GM23248 (cell line): ENCODE measurements at regions not wholly inside any gene's neighbourhood (a gene's known extent, or its start where the extent isn't known, plus 50 kb on each side); places are given as distances from the start of the nearest gene placed in this dataset.

ENCODE experiments used
- DNase-seq: peaks from one replicate; pipeline ENCODE4 v3.0.0-alpha.2; 2015
- H2AFZ ChIP-seq: fragments of 200-600 bp; sonication (generic); 2 replicates; pipeline ENCODE4 v1.6.1; 2016; ENCODE audit warnings: antibody characterized with exemption
- H3F3A ChIP-seq: fragments of 200-600 bp; sonication (generic); 2 replicates; pipeline ENCODE4 v1.6.1; 2016; ENCODE audit warnings: mild to moderate bottlenecking, antibody characterized with exemption, mixed run types; ENCODE audit not compliant: insufficient read depth
- H3K27ac ChIP-seq: fragments of 200-600 bp; sonication (generic); 2 replicates; pipeline ENCODE4 v1.5.1; 2016; ENCODE audit warnings: mild to moderate bottlenecking
- H3K27me3 ChIP-seq: fragments of 200-600 bp; sonication (generic); replicated peaks from 2 replicates; pipeline ENCODE4 v1.6.1; 2016; ENCODE audit warnings: mild to moderate bottlenecking; ENCODE audit not compliant: insufficient read depth
- H3K36me3 ChIP-seq: fragments of 200-600 bp; sonication (generic); 2 replicates; pipeline ENCODE4 v1.6.1; 2016; ENCODE audit warnings: low read depth, mild to moderate bottlenecking
- H3K4me1 ChIP-seq: fragments of 200-600 bp; sonication (generic); 2 replicates; pipeline ENCODE4 v1.6.1; 2016; ENCODE audit warnings: mild to moderate bottlenecking; ENCODE audit not compliant: insufficient read depth
- H3K4me2 ChIP-seq: fragments of 200-600 bp; sonication (generic); one replicate; pipeline ENCODE4 v1.6.1; 2016; ENCODE audit warnings: mild to moderate bottlenecking; ENCODE audit not compliant: unreplicated experiment
- H3K4me3 ChIP-seq: fragments of 200-600 bp; sonication (generic); 2 replicates; pipeline ENCODE4 v1.5.1; 2016; ENCODE audit warnings: mild to moderate bottlenecking
- H3K79me2 ChIP-seq: fragments of 200-600 bp; sonication (generic); 2 replicates; pipeline ENCODE4 v1.6.1; 2016; ENCODE audit warnings: mild to moderate bottlenecking; ENCODE audit not compliant: insufficient read depth
- H3K9ac ChIP-seq: fragments of 200-600 bp; sonication (generic); 2 replicates; pipeline ENCODE4 v1.6.1; 2016; ENCODE audit warnings: mild to moderate bottlenecking
- H3K9me2 ChIP-seq: fragments of 200-600 bp; sonication (generic); 2 replicates; pipeline ENCODE4 v1.6.1; 2016; ENCODE audit warnings: mixed run types, mild to moderate bottlenecking, moderate library complexity; ENCODE audit not compliant: insufficient read depth
- H3K9me3 ChIP-seq: fragments of 200-600 bp; sonication (generic); one replicate; pipeline ENCODE4 v1.6.1; 2017; ENCODE audit warnings: low read depth
- H4K20me1 ChIP-seq: fragments of 200-600 bp; sonication (generic); 2 replicates; pipeline ENCODE4 v1.6.0; 2016; ENCODE audit not compliant: insufficient read depth
- EZH2 ChIP-seq: fragments of 200-600 bp; sonication (generic); IDR thresholded peaks from 2 replicates; pipeline ENCODE4 v1.6.1; 2018; ENCODE audit warnings: antibody characterized with exemption, mild to moderate bottlenecking; ENCODE audit not compliant: insufficient read depth, poor library complexity, severe bottlenecking
- EZH2phosphoT487 ChIP-seq: fragments of 200-600 bp; sonication (generic); IDR thresholded peaks from 2 replicates; pipeline ENCODE4 v1.6.1; 2018; ENCODE audit warnings: antibody characterized with exemption, moderate library complexity, mild to moderate bottlenecking, low read depth; ENCODE audit not compliant: insufficient read depth
- WGBS, 2 experiments: methylation state at CpG; one replicate each; pipeline ENCODE4 v1.1.6; 2015 to 2017; ENCODE audit warnings: low lambda C conversion rate in 2 of 2, low coverage in 1 of 2; ENCODE audit errors: missing lambda C conversion rate in 2 of 2; 5-methylcytosine and 5-hydroxymethylcytosine counted together
- in situ Hi-C: fragments of 300-500 bp; cut with MboI; formaldehyde crosslinking; loops from 2 replicates; pipeline ENCODE4 v1.15.0; 2020

DNA sequence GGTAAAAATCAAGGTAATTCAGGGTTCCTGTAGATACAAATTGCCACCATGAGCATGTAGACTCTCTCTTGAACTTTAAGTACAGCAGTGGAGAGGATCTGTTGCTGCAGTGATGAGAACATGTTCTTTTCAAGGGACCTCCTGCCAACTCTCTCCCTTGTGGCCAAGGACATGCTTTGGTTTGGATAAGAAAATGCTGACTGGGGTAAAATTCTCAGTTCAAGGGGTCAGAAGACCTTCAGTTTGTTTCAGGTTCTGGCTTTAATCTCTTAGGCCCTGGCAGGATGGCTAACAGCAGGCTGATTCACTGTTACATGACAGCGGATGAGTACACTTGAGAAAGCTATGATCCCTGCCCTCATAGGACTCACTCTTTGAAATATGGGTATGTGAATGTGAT is 299.2 kb upstream of the NMUR2 start:
- Histone ChIP-seq H3K9me2 (no peaks in the 10 kb centered on the region), H3K4me1 (no peaks in the 10 kb centered on the region), H4K20me1 (no peaks in the 10 kb centered on the region), H3K4me2 (no peak overlapping the region), H3K27me3 (no peaks in the 10 kb centered on the region), H3F3A (no peaks in the 10 kb centered on the region), H3K27ac (no peak overlapping the region), H3K4me3 (no peak overlapping the region), H3K36me3 (no peaks in the 10 kb centered on the region), H3K9me3 (no peaks in the 10 kb centered on the region), H2AFZ (no peak overlapping the region), H3K9ac (no peak overlapping the region), H3K79me2 (no peaks in the 10 kb centered on the region)
- 29 to 30% methylated on average over 1 of the region's 1 CpG for WGBS, 2 experiments
- no peak for DNase-seq
- TF ChIP-seq EZH2phosphoT487, result no peak
- no peak for TF ChIP-seq EZH2
- in situ Hi-C loops, result no loop called here

DNA sequence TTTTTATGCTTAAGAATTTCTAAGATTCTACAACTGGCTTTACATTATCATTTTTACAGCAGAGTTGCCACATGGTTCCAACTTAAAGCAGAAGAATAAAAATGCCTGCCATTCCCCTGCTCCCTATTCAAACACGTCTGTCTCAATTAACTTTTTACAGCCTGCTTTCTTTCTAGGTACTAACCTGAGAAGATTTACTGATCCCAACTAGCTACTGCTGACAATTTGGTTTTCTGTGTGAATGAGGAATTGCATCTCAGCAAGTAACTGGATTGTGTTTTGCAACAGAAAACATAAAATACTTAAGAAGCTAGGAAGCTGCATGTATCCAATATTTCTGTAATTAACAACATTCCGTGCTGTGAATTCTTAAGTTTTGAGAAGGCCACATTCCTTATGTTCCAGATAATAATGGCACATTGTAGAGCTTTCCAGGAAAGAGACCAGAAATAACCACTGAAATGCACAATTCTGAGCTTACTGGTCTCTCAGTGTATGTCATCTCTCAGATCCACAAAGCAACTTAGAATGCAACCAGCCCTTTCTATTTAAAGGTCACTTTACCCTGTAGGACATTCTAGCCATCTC is 306.8 kb upstream of the NMUR2 start:
- no peaks in the 10 kb centered on the region for H3K79me2 ChIP-seq
- no peak for TF ChIP-seq EZH2
- no peak for TF ChIP-seq EZH2phosphoT487
- no peaks in the 10 kb centered on the region for H3K36me3 ChIP-seq
- WGBS, 2 experiments, result 0% methylated on average over 2 of the region's 2 CpGs
- H2AFZ ChIP-seq, result no peak overlapping the region
- no peak overlapping the region for H3K27ac ChIP-seq
- no peak overlapping the region for H3K4me3 ChIP-seq
- no peaks in the 10 kb centered on the region for H3K27me3 ChIP-seq
- H3K4me1 ChIP-seq, result no peaks in the 10 kb centered on the region
- no peaks in the 10 kb centered on the region for H3F3A ChIP-seq
- H3K9me3 ChIP-seq, result no peaks in the 10 kb centered on the region
- H3K9ac ChIP-seq, result no peak overlapping the region
- DNase-seq, result peak; percentile 11
- no peak overlapping the region for H3K4me2 ChIP-seq
- H3K9me2 ChIP-seq, result no peaks in the 10 kb centered on the region
- in situ Hi-C loops, result no loop called here
- H4K20me1 ChIP-seq, result no peaks in the 10 kb centered on the region

DNA sequence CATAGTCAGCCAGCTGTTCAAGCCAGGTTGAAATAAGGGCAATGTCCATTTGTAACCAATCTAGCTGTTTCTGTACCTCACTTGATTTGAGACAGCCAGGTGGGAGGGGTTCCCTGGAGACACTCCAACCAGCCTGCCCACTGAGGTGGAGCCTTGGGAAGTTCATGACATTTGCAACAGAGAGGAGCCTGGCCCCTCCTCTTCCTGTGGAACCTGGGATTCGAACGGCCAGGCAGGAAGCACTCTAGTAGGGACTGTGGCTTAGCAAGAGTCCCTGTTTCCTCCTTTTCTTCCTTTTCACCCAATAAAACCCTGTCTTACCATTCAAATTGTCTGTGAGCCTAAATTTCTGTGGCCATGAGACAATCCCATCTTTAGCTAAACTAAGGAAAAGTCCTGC is 312.3 kb upstream of the NMUR2 start:
- WGBS, 2 experiments, result 13 to 17% methylated on average over 2 of the region's 2 CpGs

DNA sequence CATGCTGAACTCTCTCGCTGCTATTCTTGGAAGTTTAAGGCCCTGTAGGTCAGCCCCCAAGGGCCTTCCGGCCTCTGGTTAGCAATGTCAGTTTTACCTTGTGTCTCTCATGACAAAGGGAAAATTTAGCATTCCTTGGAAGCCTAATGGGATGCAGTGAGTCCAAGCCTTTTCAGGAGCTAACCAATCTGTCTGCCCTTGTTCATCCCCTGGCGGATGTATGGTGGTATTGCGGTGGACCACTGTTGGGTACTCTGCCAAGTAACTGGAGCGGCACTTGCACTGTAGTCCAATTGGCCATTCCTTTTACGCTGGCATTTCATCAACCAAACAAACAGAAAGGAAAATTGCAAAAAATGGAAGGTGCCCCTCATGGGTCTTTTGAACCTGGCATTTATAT is 318.4 kb upstream of the NMUR2 start:
- no peaks in the 10 kb centered on the region for H4K20me1 ChIP-seq
- H2AFZ ChIP-seq, result no peak overlapping the region
- in situ Hi-C loops, result no loop called here
- no peaks in the 10 kb centered on the region for H3K36me3 ChIP-seq
- H3K4me1 ChIP-seq, result no peaks in the 10 kb centered on the region
- H3K27me3 ChIP-seq, result no peaks in the 10 kb centered on the region
- WGBS, 2 experiments, result 50 to 53% methylated on average over 6 of the region's 6 CpGs
- DNase-seq, result no peak
- H3K9me2 ChIP-seq, result no peaks in the 10 kb centered on the region
- no peaks in the 10 kb centered on the region for H3K79me2 ChIP-seq
- H3K9me3 ChIP-seq, result no peaks in the 10 kb centered on the region
- H3K4me3 ChIP-seq, result no peak overlapping the region
- no peaks in the 10 kb centered on the region for H3F3A ChIP-seq
- no peak overlapping the region for H3K4me2 ChIP-seq
- no peak for TF ChIP-seq EZH2phosphoT487
- TF ChIP-seq EZH2, result no peak
- H3K27ac ChIP-seq, result no peak overlapping the region
- H3K9ac ChIP-seq, result no peak overlapping the region

More for the DNA sequence above, 312.3 kb upstream of the NMUR2 start:
- H2AFZ ChIP-seq, result no peak overlapping the region
- H3K27ac ChIP-seq, result no peak overlapping the region
- no peak for DNase-seq
- H3K9me2 ChIP-seq, result no peaks in the 10 kb centered on the region
- H3K9ac ChIP-seq, result no peak overlapping the region
- no peaks in the 10 kb centered on the region for H3K79me2 ChIP-seq
- no peaks in the 10 kb centered on the region for H3F3A ChIP-seq
- H3K4me1 ChIP-seq, result no peaks in the 10 kb centered on the region
- H3K36me3 ChIP-seq, result no peaks in the 10 kb centered on the region
- H4K20me1 ChIP-seq, result no peaks in the 10 kb centered on the region
- no peak for TF ChIP-seq EZH2
- TF ChIP-seq EZH2phosphoT487, result no peak
- H3K9me3 ChIP-seq, result no peaks in the 10 kb centered on the region
- no peaks in the 10 kb centered on the region for H3K27me3 ChIP-seq
- no peak overlapping the region for H3K4me2 ChIP-seq
- in situ Hi-C loops, result no loop called here
- no peak overlapping the region for H3K4me3 ChIP-seq

DNA sequence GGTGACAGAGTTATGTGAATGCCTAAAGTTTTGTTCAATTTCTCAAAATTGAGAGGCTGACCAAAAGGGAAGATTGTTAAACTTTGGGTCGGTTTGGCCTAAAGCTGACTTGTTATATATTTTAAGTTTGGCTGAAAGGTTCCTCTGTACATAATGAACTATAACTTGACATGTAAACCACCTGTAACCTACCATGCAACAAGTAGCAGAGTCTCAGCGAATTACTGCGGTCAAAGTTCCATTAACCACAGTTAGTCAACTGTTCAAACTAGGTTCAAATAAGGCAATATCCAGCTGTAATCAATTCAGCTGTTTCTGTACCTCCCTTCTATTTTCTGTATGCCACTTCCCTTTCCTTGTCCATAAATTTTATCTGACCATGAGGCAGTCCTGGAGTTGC is 325.1 kb upstream of the NMUR2 start:
- H4K20me1 ChIP-seq, result no peaks in the 10 kb centered on the region
- no peaks in the 10 kb centered on the region; the same call in 1 of the 2 replicates for H3K9me2 ChIP-seq
- no peak overlapping the region for H3K4me2 ChIP-seq
- H3K36me3 ChIP-seq, result no peaks in the 10 kb centered on the region
- H2AFZ ChIP-seq, result no peak overlapping the region
- no peak overlapping the region for H3K9ac ChIP-seq
- H3K4me3 ChIP-seq, result no peak overlapping the region
- DNase-seq, result no peak
- TF ChIP-seq EZH2phosphoT487 (no peak), EZH2 (no peak)
- 28 to 30% methylated on average over 3 of the region's 3 CpGs for WGBS, 2 experiments
- no peaks in the 10 kb centered on the region for H3K4me1 ChIP-seq
- no peaks in the 10 kb centered on the region for H3F3A ChIP-seq
- no peaks in the 10 kb centered on the region for H3K9me3 ChIP-seq
- no peaks in the 10 kb centered on the region for H3K27me3 ChIP-seq
- no peaks in the 10 kb centered on the region for H3K79me2 ChIP-seq
- H3K27ac ChIP-seq, result no peak overlapping the region
- in situ Hi-C loops, result no loop called here
